PC-3 (cell line): ENCODE measurements at regions not wholly inside any gene's neighbourhood (a gene's known extent, or its start where the extent isn't known, plus 50 kb on each side); places are given as distances from the start of the nearest gene placed in this dataset.

Source experiments
- ATAC-seq: fragments of 200-7000 bp; cut with Tn5 transposase; 2 replicates; pipeline ENCODE4 v1.9.1; 2020; ENCODE audit warnings: mild to moderate bottlenecking, moderate library complexity
- BruUV-seq: library from RNA; stranded (reverse); fragments of 400-500 nt; replicated peaks from 2 replicates; lab custom pipeline; 2021; lab: Mats Ljungman, UMichigan
- CTCF ChIA-PET: fragments of 300-600 bp; sonication (Branson Sonifier 250); formaldehyde crosslinking; loops from one replicate; lab custom pipeline; 2022; ENCODE audit warnings: antibody characterized with exemption; lab: Charles Lee
- POLR2A ChIA-PET: fragments of 300-600 bp; sonication (Branson Sonifier 250); formaldehyde crosslinking; loops from one replicate; lab custom pipeline; 2022; ENCODE audit warnings: antibody characterized with exemption; ENCODE audit not compliant: unreplicated experiment; lab: Charles Lee
- DNase-seq: peaks from one replicate; pipeline ENCODE4 v3.0.0-alpha.2; 2015
- H2AFZ ChIP-seq: fragments of 300-600 bp; sonication (generic); 2 replicates; pipeline ENCODE4 v1.6.0; 2016; ENCODE audit warnings: antibody characterized with exemption, low read length
- H3F3A ChIP-seq: fragments of 300-600 bp; sonication (generic); one replicate; pipeline ENCODE4 v1.6.0; 2017; ENCODE audit warnings: antibody characterized with exemption, low read length, control low read depth, mild to moderate bottlenecking; ENCODE audit not compliant: unreplicated experiment
- H3K27ac ChIP-seq: fragments of 300-600 bp; sonication (generic); 2 replicates; pipeline ENCODE4 v1.5.1; 2016; ENCODE audit warnings: mild to moderate bottlenecking, low read length
- H3K27me3 ChIP-seq: fragments of 300-600 bp; sonication (generic); 2 replicates; pipeline ENCODE4 v1.6.1; 2016; ENCODE audit warnings: low read length, mixed read lengths
- H3K36me3 ChIP-seq: fragments of 300-600 bp; sonication (generic); 2 replicates; pipeline ENCODE4 v1.6.1; 2016; ENCODE audit warnings: low read depth, mixed run types, low read length, mixed read lengths
- H3K4me1 ChIP-seq: fragments of 300-600 bp; sonication (generic); 2 replicates; pipeline ENCODE4 v1.5.1; 2016; ENCODE audit warnings: low read length; ENCODE audit not compliant: insufficient read depth
- H3K4me2 ChIP-seq: fragments of 300-600 bp; sonication (generic); 2 replicates; pipeline ENCODE4 v1.6.0; 2016; ENCODE audit warnings: low read length
- H3K4me3 ChIP-seq: fragments of 300-600 bp; sonication (generic); 2 replicates; pipeline ENCODE4 v1.5.1; 2016; ENCODE audit warnings: mild to moderate bottlenecking, low read length, mixed read lengths
- H3K79me2 ChIP-seq: fragments of 300-600 bp; sonication (generic); 2 replicates; pipeline ENCODE4 v1.6.1; 2017; ENCODE audit warnings: low read length, mixed read lengths
- H3K9ac ChIP-seq: fragments of 300-600 bp; sonication (generic); 2 replicates; pipeline ENCODE4 v1.6.0; 2016; ENCODE audit warnings: mild to moderate bottlenecking, low read length
- H3K9me2 ChIP-seq: fragments of 300-600 bp; sonication (generic); replicated peaks from 2 replicates; pipeline ENCODE4 v1.6.1; 2016; ENCODE audit warnings: mixed run types, low read length, mixed read lengths
- H3K9me3 ChIP-seq: fragments of 300-600 bp; sonication (generic); 2 replicates; pipeline ENCODE4 v1.6.1; 2016; ENCODE audit warnings: low read length, mixed read lengths
- H4K20me1 ChIP-seq: fragments of 300-600 bp; sonication (generic); 2 replicates; pipeline ENCODE4 v1.6.1; 2016; ENCODE audit warnings: low read length, mixed read lengths
- EZH2 ChIP-seq: fragments of 300-600 bp; sonication (generic); IDR thresholded peaks from one replicate; pipeline ENCODE4 v1.6.1; 2017; ENCODE audit warnings: antibody characterized with exemption, mild to moderate bottlenecking, low read length; ENCODE audit not compliant: unreplicated experiment
- EZH2phosphoT487 ChIP-seq: fragments of 300-600 bp; sonication (generic); IDR thresholded peaks from 2 replicates; pipeline ENCODE4 v1.6.1; 2018; ENCODE audit warnings: mild to moderate bottlenecking, antibody characterized with exemption, low read length, borderline replicate concordance
- intact Hi-C: fragments of 100-400 bp; cut with micrococcal nuclease; formaldehyde crosslinking; loops from 2 replicates; pipeline ENCODE4 v1.9.0; 2023
- TF ChIP-seq, protein P1 (sequence below): fragments of 300-600 bp; sonication (generic); conservative IDR thresholded peaks from 2 replicates; pipeline ENCODE4 v1.5.1; 2017; ENCODE audit warnings: antibody characterized with exemption, low read depth, mild to moderate bottlenecking, low read length

- no peaks in the 10 kb centered on the region for H3K36me3 ChIP-seq
- no peaks in the 10 kb centered on the region for H4K20me1 ChIP-seq
- no peak overlapping the region for H3K4me3 ChIP-seq
- no peaks in the 10 kb centered on the region for H3K4me1 ChIP-seq
- no peak for TF ChIP-seq EZH2phosphoT487
- TF ChIP-seq EZH2, result no peak
- TF ChIP-seq, protein P1, sequence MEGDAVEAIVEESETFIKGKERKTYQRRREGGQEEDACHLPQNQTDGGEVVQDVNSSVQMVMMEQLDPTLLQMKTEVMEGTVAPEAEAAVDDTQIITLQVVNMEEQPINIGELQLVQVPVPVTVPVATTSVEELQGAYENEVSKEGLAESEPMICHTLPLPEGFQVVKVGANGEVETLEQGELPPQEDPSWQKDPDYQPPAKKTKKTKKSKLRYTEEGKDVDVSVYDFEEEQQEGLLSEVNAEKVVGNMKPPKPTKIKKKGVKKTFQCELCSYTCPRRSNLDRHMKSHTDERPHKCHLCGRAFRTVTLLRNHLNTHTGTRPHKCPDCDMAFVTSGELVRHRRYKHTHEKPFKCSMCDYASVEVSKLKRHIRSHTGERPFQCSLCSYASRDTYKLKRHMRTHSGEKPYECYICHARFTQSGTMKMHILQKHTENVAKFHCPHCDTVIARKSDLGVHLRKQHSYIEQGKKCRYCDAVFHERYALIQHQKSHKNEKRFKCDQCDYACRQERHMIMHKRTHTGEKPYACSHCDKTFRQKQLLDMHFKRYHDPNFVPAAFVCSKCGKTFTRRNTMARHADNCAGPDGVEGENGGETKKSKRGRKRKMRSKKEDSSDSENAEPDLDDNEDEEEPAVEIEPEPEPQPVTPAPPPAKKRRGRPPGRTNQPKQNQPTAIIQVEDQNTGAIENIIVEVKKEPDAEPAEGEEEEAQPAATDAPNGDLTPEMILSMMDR, result no peak
- no peaks in the 10 kb centered on the region for H3F3A ChIP-seq
- no peak for DNase-seq
- no TSS peak for BruUV-seq
- H3K4me2 ChIP-seq, result no peak overlapping the region
- intact Hi-C loops, result no loop called here
- H3K79me2 ChIP-seq, result no peaks in the 10 kb centered on the region
- H3K27ac ChIP-seq, result no peak overlapping the region
- no peaks in the 10 kb centered on the region for H3K27me3 ChIP-seq
- H3K9ac ChIP-seq, result no peak overlapping the region
- ChIA-PET CTCF (no interaction called here), POLR2A (no interaction called here)
- H3K9me3 ChIP-seq, result 0 out of 2 replicates have a peak, but pooled peaks cover 4% of the 10 kb centered on the region
- H2AFZ ChIP-seq, result no peak overlapping the region
- H3K9me2 ChIP-seq, result no peaks in the 10 kb centered on the region
- no peak for ATAC-seq
Observed at GRCh38 chr12:87280893-87281292, 748.3 kb downstream of the C12orf50 start.

DNA sequence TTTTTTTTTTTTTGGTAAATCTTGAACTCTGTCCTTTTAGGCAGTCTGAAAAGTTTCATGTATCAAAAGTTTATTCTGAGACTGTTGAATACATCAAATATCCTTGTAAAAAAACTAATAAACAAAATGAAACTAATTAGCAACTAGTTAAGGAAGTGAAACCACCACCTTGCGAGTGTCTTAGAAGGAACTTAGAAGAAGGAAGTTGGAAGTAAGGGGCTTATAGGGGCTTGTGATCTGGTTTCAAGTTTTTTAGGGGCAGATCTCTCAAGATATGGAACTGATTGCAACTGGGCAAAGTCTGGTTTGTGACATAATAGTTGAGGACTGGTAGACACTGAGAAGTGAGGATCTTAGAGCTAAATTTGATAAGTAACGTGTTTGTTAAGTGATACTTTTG lies 748.8 kb downstream of the C12orf50 start:
- H3K27ac ChIP-seq, result no peak overlapping the region

More for the DNA sequence above, 748.8 kb downstream of the C12orf50 start:
- H2AFZ ChIP-seq, result no peak overlapping the region
- intact Hi-C loops, result no loop called here
- no peaks in the 10 kb centered on the region for H3K36me3 ChIP-seq
- DNase-seq (no peak), ATAC-seq (no peak)
- no peaks in the 10 kb centered on the region for H3F3A ChIP-seq
- TF ChIP-seq, protein P1, result no peak
- TF ChIP-seq EZH2phosphoT487, result no peak
- TF ChIP-seq EZH2, result no peak
- CTCF ChIA-PET, result no interaction called here
- H3K27me3 ChIP-seq, result no peaks in the 10 kb centered on the region
- H3K9me3 ChIP-seq, result 0 out of 2 replicates have a peak, but pooled peaks cover 4% of the 10 kb centered on the region
- H3K9ac ChIP-seq, result no peak overlapping the region
- H3K9me2 ChIP-seq, result no peaks in the 10 kb centered on the region
- no TSS peak for BruUV-seq
- no peaks in the 10 kb centered on the region for H3K79me2 ChIP-seq
- no peak overlapping the region for H3K4me3 ChIP-seq
- no peak overlapping the region for H3K4me2 ChIP-seq
- H3K4me1 ChIP-seq, result no peaks in the 10 kb centered on the region
- POLR2A ChIA-PET, result no interaction called here
- no peaks in the 10 kb centered on the region for H4K20me1 ChIP-seq
